ENCODE measurements at regions not wholly inside any gene's neighbourhood (a gene's known extent, or its start where the extent isn't known, plus 50 kb on each side); places are given as distances from the start of the nearest gene placed in this dataset.

- TF ChIP-seq EZH2phosphoT487 (IDR thresholded peaks at IDR 0.05; ENCODE audit: low read length) (no peak), EZH2 (optimal IDR thresholded peaks at IDR 0.05; ENCODE audit: low read depth, low read length) (no peak)
- TF ChIP-seq, protein P1, sequence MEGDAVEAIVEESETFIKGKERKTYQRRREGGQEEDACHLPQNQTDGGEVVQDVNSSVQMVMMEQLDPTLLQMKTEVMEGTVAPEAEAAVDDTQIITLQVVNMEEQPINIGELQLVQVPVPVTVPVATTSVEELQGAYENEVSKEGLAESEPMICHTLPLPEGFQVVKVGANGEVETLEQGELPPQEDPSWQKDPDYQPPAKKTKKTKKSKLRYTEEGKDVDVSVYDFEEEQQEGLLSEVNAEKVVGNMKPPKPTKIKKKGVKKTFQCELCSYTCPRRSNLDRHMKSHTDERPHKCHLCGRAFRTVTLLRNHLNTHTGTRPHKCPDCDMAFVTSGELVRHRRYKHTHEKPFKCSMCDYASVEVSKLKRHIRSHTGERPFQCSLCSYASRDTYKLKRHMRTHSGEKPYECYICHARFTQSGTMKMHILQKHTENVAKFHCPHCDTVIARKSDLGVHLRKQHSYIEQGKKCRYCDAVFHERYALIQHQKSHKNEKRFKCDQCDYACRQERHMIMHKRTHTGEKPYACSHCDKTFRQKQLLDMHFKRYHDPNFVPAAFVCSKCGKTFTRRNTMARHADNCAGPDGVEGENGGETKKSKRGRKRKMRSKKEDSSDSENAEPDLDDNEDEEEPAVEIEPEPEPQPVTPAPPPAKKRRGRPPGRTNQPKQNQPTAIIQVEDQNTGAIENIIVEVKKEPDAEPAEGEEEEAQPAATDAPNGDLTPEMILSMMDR (IDR thresholded peaks at IDR 0.05; ENCODE audit: low read length) = no peak
These were observed 92.4 kb downstream of the HAPSTR1 start for GRCh38 chr16:9183682-9184353.
